Kidney tubule cell (primary cell): ENCODE measurements at regions not wholly inside any gene's neighbourhood (a gene's known extent, or its start where the extent isn't known, plus 50 kb on each side); places are given as distances from the start of the nearest gene placed in this dataset.

Experiments used
- DNase-seq: peaks from one replicate; pipeline ENCODE4 v3.0.0-alpha.2; 2018; ENCODE audit warnings: low spot score

GRCh38 chr3:193962986-193963685, 172.8 kb upstream of the HES1 start:
- no peak for DNase-seq

- no peak for DNase-seq
These were observed 172.0 kb upstream of the HES1 start for GRCh38 chr3:193963808-193964516.

GRCh38 chr3:193964517-193964880, 171.4 kb upstream of the HES1 start:
- no peak for DNase-seq

- no peak for DNase-seq
These were observed 167.5 kb upstream of the HES1 start for GRCh38 chr3:193968380-193968974.

GRCh38 chr3:193970131-193970772, 165.7 kb upstream of the HES1 start:
- peak; percentile 56 for DNase-seq

GRCh38 chr3:193970773-193971206, 165.2 kb upstream of the HES1 start:
- DNase-seq, result peak; percentile 27

GRCh38 chr3:193971261-193971751, 164.6 kb upstream of the HES1 start:
- DNase-seq, result peak; percentile 45

- no peak for DNase-seq
These were observed 164.0 kb upstream of the HES1 start for GRCh38 chr3:193971966-193972365.

GRCh38 chr3:193972832-193973231, 163.1 kb upstream of the HES1 start:
- no peak for DNase-seq

- peak; percentile 10 for DNase-seq
These were observed 161.7 kb upstream of the HES1 start for GRCh38 chr3:193974191-193974652.

GRCh38 chr3:193974671-193975535, 161.0 kb upstream of the HES1 start:
- no peak for DNase-seq

- no peak for DNase-seq
These were observed 158.3 kb upstream of the HES1 start for GRCh38 chr3:193977622-193978021.

- DNase-seq, result no peak
These were observed 157.9 kb upstream of the HES1 start for GRCh38 chr3:193978030-193978429.

- no peak for DNase-seq
These were observed 157.5 kb upstream of the HES1 start for GRCh38 chr3:193978486-193978885.

GRCh38 chr3:193980326-193980725, 155.6 kb upstream of the HES1 start:
- DNase-seq, result no peak

- no peak for DNase-seq
These were observed 155.0 kb upstream of the HES1 start for GRCh38 chr3:193980905-193981304.

- no peak for DNase-seq
These were observed 154.4 kb upstream of the HES1 start for GRCh38 chr3:193981504-193981903.

- DNase-seq, result peak; percentile 60
These were observed 153.7 kb upstream of the HES1 start for GRCh38 chr3:193982258-193982659.

GRCh38 chr3:193983846-193984818, 151.8 kb upstream of the HES1 start:
- DNase-seq, result no peak

GRCh38 chr3:193984876-193985275, 151.1 kb upstream of the HES1 start:
- no peak for DNase-seq
